RWPE1 (cell line): ENCODE measurements at regions not wholly inside any gene's neighbourhood (a gene's known extent, or its start where the extent isn't known, plus 50 kb on each side); places are given as distances from the start of the nearest gene placed in this dataset.

Source experiments
- CTCF ChIA-PET: fragments of 350-600 bp; sonication (Branson Sonifier 250); formaldehyde crosslinking; extraction: SDS; loops from one replicate; lab custom pipeline; 2021; lab: Yijun Ruan, JAX
- POLR2A ChIA-PET: fragments of 400-600 bp; formaldehyde crosslinking; extraction: SDS; loops from one replicate; lab custom pipeline; 2020; ENCODE audit warnings: antibody characterized with exemption; ENCODE audit not compliant: low non-redundant PET; lab: Yijun Ruan, JAX
- DNase-seq: peaks from one replicate; pipeline ENCODE4 v3.0.0; 2012; ENCODE audit warnings: low spot score
- H3K27ac ChIP-seq: fragments of 450-650 bp; 2 replicates; pipeline ENCODE4 v1.5.1; 2017
- CTCF ChIP-seq: fragments of 450-650 bp; conservative IDR thresholded peaks from 2 replicates; pipeline ENCODE4 v1.5.1; 2017; ENCODE audit warnings: low read depth, mild to moderate bottlenecking

GRCh38 chr19:5254543-5254942, 86.1 kb downstream of the PTPRS start:
- ChIA-PET POLR2A (no interaction called here), CTCF (no interaction called here)
- no peak for DNase-seq
- H3K27ac ChIP-seq, result no peak overlapping the region
- TF ChIP-seq CTCF, result no peak

- CTCF ChIA-PET, result no interaction called here
- no peak for DNase-seq
- TF ChIP-seq CTCF, result no peak
- POLR2A ChIA-PET, result no interaction called here
- no peak overlapping the region for H3K27ac ChIP-seq
Measured at GRCh38 chr19:5253406-5254110, 87.1 kb downstream of the PTPRS start.

- CTCF ChIA-PET, result interaction anchor here (0.6 kb wide), 3 partner anchors 77 to 292 kb away, joined by 3 to 4 read pairs (median 4); no protein-coding TSS in a partner anchor
- POLR2A ChIA-PET, result no interaction called here
- no peak for DNase-seq
Measured at GRCh38 chr19:5251096-5252065, 89.2 kb downstream of the PTPRS start.

GRCh38 chr19:5250127-5250659, 90.4 kb downstream of the PTPRS start:
- no peak for TF ChIP-seq CTCF
- H3K27ac ChIP-seq, result no peak overlapping the region
- no peak for DNase-seq
- POLR2A ChIA-PET, result no interaction called here
- CTCF ChIA-PET, result no interaction called here

More at GRCh38 chr19:5251096-5252065, 89.2 kb downstream of the PTPRS start:
- no peak for TF ChIP-seq CTCF
- H3K27ac ChIP-seq, result no peak overlapping the region

GRCh38 chr19:5249526-5249925, 91.1 kb downstream of the PTPRS start:
- DNase-seq, result no peak
- CTCF ChIA-PET, result interaction anchor here (0.7 kb wide), 1 partner anchor 14 kb away, joined by 3 read pairs; no protein-coding TSS in a partner anchor
- no peak overlapping the region for H3K27ac ChIP-seq
- no peak for TF ChIP-seq CTCF
- POLR2A ChIA-PET, result no interaction called here

GRCh38 chr19:5247957-5248705, 92.5 kb downstream of the PTPRS start:
- no peak for TF ChIP-seq CTCF
- CTCF ChIA-PET, result interaction anchor here (0.8 kb wide), 1 partner anchor 300 kb away, joined by 3 read pairs; no protein-coding TSS in a partner anchor
- no peak overlapping the region for H3K27ac ChIP-seq
- DNase-seq, result no peak
- POLR2A ChIA-PET, result no interaction called here
